SHP77 treated with DMSO at 0.1 percent for 48 hours (cell line): ENCODE measurements at regions not wholly inside any gene's neighbourhood (a gene's known extent, or its start where the extent isn't known, plus 50 kb on each side); places are given as distances from the start of the nearest gene placed in this dataset.
A peak's percentile ranks its signal among the peaks of the same experiment; 100 is the strongest.
"Not testable (repeated sequence)": the region's sequence is repeated elsewhere in the genome, so short reads cannot be mapped to it uniquely, and the experiment has no call there.

ENCODE experiments used
- DNase-seq: peaks from one replicate; lab custom pipeline; 2025; lab: John Stamatoyannopoulos, UW

- no peak for DNase-seq
These were observed 419.7 kb downstream of the TRAM1L1 start for GRCh38 chr4:116665716-116666115.

DNA sequence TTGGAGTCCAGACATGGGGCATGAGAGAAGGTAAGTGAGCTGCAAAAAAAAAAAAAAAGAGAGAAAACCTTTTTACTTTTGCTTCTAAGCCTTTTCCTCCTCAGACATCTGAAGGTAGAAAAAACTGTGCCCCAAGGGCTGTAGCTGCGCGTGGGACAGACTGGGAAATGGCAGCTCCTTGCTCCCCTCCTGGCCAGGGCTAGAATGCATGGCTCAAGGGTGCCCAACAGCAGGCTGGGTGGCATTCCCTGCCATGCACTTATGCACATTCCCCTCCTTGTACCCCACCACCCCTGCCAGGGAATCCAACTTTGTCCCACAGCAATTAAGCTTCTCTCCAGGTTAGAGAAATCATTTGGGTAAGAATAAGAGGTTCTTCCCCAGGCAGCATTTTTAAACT, 421.2 kb downstream of the TRAM1L1 start:
- no peak for DNase-seq

DNA sequence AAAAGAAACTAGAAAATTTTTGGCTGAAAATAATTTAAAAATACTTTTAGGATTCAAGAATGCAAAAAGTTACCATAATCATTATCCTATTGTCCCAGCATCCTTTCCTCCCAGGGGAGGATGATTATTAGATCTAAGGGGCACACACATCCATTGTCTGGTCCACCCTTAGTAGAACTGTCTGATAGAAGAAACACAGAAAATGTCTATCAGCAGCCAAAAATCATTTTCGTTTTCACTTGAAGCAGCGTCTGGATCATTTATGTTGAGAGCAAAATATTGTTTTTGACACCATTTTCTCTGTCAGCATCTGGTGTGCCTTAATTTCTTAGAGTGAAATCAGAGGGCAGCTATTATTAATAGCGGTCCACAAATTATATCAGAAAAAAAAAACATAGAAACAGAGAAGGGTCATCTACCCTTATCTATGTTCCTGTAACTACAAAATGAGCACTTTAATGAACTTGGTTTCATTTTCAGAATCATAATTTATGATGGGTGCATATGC, 446.3 kb downstream of the TRAM1L1 start:
- DNase-seq: no peak

DNA sequence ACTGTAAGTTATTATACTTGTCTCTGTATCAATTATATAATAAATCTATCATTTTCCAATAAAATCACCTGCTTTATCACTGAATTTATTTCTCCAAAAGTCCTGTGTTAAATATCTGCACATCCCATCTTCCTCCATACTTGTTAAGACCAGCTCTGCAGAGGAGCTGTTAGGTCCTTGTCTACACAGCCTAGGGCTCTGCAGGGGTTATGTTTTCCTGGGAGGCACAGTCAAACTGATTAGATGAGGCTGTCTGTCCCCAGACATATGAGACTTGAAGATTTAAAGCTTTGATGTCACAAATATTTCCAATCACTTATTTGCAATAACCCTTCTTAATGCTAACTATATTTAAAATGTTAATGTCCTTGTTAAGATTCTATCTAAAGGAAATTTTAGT, 446.8 kb downstream of the TRAM1L1 start:
- no peak for DNase-seq

DNA sequence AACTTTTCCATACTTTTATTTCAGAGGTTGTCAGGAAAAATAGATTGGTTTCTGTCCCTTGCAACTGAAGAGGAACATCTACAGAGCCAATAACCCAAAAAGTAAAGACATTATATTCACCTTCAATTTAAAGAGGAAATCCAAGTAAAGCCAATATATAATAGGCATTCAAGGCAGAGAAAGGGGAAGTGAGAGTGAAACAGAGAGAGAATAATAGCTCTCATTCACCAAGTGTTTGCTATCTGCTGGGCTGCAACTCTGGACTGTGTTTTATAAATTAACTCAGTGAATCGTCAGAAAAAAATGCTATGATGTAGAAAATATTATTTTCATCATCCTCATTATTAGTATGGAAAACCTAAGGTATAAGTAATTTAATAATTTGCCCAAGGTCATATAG, 448.5 kb downstream of the TRAM1L1 start:
- no peak for DNase-seq

- no peak for DNase-seq
These were observed 453.1 kb downstream of the TRAM1L1 start for GRCh38 chr4:116632269-116632668.

- no peak for DNase-seq
These were observed 456.8 kb downstream of the TRAM1L1 start for GRCh38 chr4:116628598-116628997.

DNA sequence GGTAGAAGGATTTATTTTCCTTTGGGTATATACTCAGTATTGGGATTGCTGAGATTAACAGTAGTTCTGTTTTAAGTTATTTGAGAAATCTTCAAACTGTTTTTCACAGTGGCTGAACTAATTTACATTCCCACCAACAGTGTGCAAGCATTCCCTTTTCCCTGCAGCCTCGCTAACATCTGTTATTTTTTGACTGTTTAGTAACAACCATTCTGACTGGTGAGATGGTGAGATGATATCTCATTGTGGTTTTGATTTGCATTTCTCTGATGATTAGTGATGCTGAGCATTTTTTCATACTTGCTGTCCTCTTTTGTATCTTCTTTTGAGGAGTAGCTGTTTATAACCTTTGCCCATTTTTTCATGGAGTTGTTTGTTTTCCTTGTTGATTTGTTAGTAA, 457.8 kb downstream of the TRAM1L1 start:
- no peak for DNase-seq

GRCh38 chr4:116619508-116619907, 465.9 kb downstream of the TRAM1L1 start:
- not testable (repeated sequence) for DNase-seq

GRCh38 chr4:116618638-116619037, 466.7 kb downstream of the TRAM1L1 start:
- no peak for DNase-seq

DNA sequence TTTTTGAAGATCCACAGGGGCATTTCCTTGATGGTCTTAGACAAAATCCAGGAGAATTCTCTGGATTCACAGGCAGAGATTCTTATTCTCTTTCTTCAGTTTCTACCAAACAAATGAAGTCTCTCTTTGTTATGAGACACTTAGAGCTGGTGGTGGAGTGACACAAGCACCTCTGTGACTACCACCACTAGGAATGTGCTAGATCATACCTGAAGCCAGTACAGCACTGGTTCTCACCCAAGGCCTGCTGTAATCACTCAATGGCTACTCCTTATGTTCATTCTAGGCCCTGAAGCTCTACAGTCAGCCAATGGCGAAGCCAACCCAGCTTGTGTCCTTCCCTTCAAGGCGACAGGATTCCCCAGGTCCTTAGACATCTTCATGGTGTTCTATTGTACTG, 482.3 kb downstream of the TRAM1L1 start:
- DNase-seq: no peak

DNA sequence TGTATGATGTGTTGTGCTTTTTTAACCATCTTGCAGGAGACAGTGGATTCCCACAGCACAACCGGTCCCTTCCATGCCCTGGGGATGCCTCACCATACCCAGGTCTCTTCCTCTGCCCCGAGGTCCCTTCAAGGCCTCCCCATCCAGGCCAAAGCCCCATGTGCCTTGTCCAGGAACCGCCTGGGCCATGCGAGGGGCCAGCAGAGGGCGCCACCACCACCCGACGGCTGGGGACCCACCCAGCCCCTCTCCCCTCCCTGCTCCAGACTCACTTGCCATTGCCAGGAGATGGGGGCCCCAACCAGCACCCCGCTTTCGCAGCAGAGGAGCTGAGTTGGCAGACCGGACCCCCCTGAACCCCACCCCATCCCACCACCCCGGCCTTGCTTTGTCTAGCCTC, 485.5 kb downstream of the TRAM1L1 start:
- no peak for DNase-seq

DNA sequence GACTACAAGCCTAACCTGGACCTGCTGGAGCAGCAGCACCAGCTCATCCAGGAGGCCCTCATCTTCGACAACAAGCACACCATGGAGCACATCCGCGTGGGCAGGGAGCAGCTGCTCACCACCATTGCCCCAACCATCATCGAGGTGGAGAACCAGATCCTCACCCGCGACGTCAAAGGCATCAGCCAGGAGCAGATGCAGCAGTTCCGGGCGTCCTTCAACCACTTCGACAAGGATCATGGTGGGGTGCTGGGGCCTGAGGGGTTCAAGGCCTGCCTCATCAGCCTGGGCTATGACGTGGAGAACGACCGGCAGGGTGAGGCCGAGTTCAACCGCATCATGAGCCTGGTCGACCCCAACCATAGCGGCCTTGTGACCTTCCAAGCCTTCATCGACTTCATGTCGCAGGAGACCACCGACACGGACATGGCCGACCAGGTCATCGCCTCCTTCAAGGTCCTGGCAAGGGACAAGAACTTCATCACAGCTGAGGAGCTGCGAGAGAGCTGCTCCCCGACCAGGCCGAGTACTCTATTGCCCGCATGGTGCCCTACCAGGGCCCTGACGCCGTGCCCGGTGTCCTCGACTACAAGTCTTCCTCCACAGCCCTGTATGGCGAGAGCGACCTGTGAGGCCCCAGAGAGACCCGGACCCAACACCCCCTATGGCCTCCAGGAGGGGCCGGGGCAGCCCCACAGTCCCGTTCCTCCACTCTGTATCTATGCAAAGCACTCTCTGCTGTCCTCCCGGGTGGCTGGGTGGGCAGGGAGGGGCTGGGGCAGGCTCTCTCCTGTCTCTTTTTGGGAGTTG, 486.2 kb downstream of the TRAM1L1 start:
- no peak for DNase-seq

DNA sequence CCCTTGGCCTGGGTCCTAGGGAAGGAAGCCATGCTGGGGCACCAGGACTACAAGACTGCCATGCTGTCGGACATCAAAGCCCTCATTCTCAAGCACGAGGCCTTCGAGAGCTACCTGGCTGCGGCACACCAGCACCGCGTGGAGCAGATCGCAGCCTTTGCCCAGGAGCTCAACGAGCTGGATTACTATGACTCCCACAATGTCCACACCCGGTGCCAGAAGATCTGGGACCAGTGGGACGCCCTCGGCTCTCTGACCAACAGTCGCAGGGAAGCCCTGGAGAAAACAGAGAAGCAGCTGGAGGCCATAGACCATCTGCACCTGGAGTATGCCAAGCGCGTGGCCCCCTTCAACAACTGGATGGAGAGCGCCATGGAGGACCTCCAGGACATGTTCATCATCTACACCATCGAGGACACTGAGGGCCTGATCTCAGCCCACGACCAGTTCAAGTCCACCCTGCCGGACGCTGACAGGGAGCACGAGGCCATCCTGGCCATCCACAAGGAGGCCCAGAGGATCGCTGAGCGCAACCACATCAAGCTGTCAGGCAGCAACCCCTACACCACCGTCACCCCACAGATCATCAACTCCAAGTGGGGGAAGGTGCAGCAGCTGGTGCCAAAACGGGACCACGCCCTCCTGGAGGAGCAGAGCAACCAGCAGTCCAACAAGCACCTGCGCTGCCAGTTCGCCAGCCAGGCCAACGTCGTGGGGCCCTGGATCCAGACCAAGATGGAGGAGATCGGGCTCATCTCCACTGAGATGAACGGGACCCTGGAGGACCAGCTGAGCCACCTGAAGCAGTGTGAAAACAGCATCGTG, 487.0 kb downstream of the TRAM1L1 start:
- no peak for DNase-seq

GRCh38 chr4:116590648-116591047, 494.7 kb downstream of the TRAM1L1 start:
- DNase-seq: no peak

GRCh38 chr4:116588783-116589182, 496.6 kb downstream of the TRAM1L1 start:
- DNase-seq: no peak

DNA sequence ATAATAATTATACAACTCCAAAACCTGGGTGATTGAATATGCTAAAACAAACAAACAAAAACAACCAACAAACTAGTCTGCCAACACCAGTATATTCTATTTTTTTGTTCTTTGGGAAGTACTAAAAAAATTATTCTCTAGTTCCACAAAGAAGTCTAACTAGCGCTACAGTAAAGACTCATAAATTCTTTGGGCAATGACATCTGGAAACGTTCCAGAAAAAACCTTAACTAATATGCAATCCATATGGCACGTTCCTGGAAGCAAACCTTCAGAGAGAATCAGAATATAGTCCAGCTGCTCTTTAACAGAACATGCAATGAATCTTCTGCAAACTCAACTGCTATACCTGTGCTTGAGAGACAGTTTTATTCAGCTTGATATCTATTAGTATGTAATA, 500.1 kb downstream of the TRAM1L1 start:
- peak; percentile 63 for DNase-seq

DNA sequence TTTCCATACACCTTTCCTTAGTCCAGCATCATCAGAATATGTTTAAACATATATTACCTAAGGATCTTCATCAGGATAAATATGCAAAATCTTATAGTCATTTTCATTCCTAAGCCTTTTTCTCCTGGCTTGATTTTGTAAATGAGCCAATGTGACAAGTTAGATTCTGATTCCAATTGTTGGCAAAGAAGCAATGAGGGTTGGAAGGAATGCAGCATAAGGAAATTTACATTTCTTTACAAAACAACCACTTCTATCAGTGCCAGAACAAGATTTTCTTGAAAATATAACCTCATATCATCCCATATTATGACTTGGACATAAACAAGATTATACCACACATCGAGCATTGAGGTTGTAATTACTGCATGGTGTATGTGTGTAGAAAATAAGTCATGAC, 508.1 kb downstream of the TRAM1L1 start:
- no peak for DNase-seq

DNA sequence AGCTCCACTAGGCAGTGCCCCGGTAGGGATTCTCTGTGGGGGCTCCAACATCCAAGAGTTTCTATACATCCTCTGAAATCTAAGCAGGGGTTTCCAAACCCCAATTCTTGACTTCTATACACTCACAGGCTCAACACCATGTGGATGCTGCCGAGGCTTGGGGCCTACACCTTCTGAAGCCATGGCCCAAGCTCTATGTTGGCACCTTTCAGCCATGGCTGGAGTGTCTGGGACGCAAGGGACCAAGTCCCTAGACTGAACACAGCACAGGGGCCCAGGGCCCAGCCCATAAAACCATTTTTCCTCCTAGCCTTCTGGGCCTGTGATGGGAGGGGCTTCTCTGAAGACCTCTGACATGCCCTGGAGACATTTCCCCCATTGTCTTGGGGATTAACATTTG, 511.8 kb downstream of the TRAM1L1 start:
- no peak for DNase-seq

DNA sequence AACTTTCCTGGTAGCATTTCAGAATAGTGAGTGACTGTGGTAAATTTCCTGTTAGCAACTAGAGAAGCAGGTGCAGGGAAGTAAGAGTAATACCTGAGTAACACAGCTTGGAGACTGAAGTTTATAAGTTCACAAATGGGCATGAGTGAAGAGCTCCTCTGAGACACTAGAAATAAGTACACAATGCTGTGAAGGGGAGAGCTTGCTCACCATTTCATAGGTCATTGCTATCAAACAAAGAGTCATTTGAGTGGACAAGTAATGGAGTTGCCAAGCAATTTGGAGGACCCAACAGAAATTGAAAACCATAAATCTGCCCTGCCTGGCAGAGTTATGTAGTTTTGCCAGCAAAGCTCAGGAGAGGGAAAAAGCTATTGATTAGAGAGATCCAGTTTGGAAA, 523.6 kb downstream of the TRAM1L1 start:
- peak; percentile 17 for DNase-seq

DNA sequence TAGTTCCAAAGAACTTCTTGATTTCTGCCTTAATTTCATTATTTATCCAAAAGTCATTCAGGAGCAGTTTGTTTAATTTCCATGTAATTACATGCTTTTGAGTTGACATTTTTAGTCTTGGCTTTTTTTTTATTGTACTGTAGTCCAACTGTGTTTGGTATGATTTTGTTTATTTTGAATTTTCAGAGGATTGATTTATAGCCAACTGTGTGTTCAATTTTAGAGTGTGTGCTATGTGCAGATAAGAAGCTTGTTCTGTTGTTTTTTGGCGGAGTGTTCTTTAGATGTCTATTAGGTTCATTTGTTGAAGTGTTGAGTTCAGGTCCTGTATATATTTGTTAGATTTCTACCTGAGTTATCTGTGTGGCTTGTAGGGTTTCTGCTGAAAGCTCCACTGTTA, 533.6 kb downstream of the TRAM1L1 start:
- no peak for DNase-seq

DNA sequence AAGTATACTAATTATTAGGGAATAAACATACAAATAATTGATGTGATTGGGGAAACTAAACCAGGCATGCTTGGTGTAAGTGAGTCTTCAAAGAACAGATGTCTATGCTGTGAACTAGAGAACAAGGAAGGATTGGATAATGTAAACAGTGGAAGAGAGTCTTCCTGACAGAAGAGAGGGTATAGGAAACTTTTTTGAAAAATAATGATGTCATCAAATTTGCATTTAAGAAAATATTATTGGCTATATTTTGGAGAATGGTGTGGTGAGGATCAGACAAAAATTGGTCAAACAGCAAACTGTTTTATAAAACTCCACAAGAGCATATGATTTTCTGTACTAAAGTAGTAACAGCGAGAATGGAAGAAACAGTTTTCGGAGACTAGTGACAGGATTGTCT, 537.7 kb downstream of the TRAM1L1 start:
- DNase-seq: no peak

- no peak for DNase-seq
These were observed 538.6 kb downstream of the TRAM1L1 start for GRCh38 chr4:116546759-116547158.
